Esophagus muscularis mucosa (tissue), 4 donors: ENCODE measurements at regions not wholly inside any gene's neighbourhood (a gene's known extent, or its start where the extent isn't known, plus 50 kb on each side); places are given as distances from the start of the nearest gene placed in this dataset.
"Not testable (repeated sequence)": the region's sequence is repeated elsewhere in the genome, so short reads cannot be mapped to it uniquely, and the experiment has no call there.

Experiments used
- DNase-seq: peaks from one replicate; pipeline ENCODE4 v3.0.0-alpha.2; 2017; ENCODE audit errors: extremely low spot score
- H3K27ac ChIP-seq, 4 donors: fragments of 200-600 bp; sonication (generic); replicated peaks in 1 of 4; 1 replicate in 3 of 4; 2 replicates in 1 of 4; pipeline ENCODE4 v1.5.1; 2016 to 2019; ENCODE audit warnings: mild to moderate bottlenecking in 1 of 4
- H3K27me3 ChIP-seq, 4 donors: fragments of 200-600 bp; sonication (generic); one replicate each; pipeline versions ENCODE4 v1.5.1 to v1.6.0; 2016 to 2019
- H3K36me3 ChIP-seq, 4 donors: fragments of 200-600 bp; sonication (generic); one replicate each; pipeline ENCODE4 v1.5.1; 2016 to 2019
- H3K4me1 ChIP-seq, 4 donors: fragments of 200-600 bp; sonication (generic); one replicate each; pipeline ENCODE4 v1.5.1; 2016 to 2019
- H3K4me3 ChIP-seq, 4 donors: fragments of 200-600 bp; sonication (generic); 1 replicate in 2 of 4; 2 replicates in 2 of 4; pipeline ENCODE4 v1.5.1; 2016 to 2019; ENCODE audit warnings: mild to moderate bottlenecking in 4 of 4, moderate library complexity in 1 of 4
- H3K9me3 ChIP-seq, 4 donors: fragments of 200-600 bp; sonication (generic); 1 replicate in 3 of 4; 2 replicates in 1 of 4; pipeline ENCODE4 v1.5.1; 2016 to 2019
- CTCF ChIP-seq, 3 experiments: fragments of 200-600 bp in 2 of 3; fragments of 450-650 bp in 1 of 3; sonication (generic) in 2 of 3; IDR thresholded peaks; one replicate each; pipeline ENCODE4 v1.5.1; 2017 to 2019; ENCODE audit warnings: antibody characterized with exemption in 3 of 3, mild to moderate bottlenecking in 2 of 3, moderate library complexity in 1 of 3
- EP300 ChIP-seq: sonication (generic); formaldehyde crosslinking; IDR thresholded peaks from one replicate; pipeline ENCODE4 v1.6.1; 2017; ENCODE audit warnings: antibody characterized with exemption
- POLR2A ChIP-seq: fragments of 450-650 bp; IDR thresholded peaks from one replicate; pipeline ENCODE4 v1.6.1; 2017; ENCODE audit warnings: antibody characterized with exemption, moderate library complexity, mild to moderate bottlenecking, low read depth
- POLR2AphosphoS5 ChIP-seq, 2 donors: sonication (generic); formaldehyde crosslinking; IDR thresholded peaks; one replicate each; pipeline ENCODE4 v1.6.1; 2017; ENCODE audit warnings: antibody characterized with exemption in 2 of 2
- WGBS: methylation state at CpG from one replicate; pipeline ENCODE4 v1.1.5; 2018; 5-methylcytosine and 5-hydroxymethylcytosine counted together
- intact Hi-C: fragments of 100-400 bp; cut with DNase I; formaldehyde crosslinking; loops from one replicate; pipeline ENCODE4 v1.15.1; 2023

GRCh38 chr15:93748710-93749109 is 482.7 kb upstream of the MCTP2 start:
- Histone ChIP-seq H3K9me3 (peaks cover 0 to 18% (median 14%) of the 10 kb centered on the region in 4 donors), H3K4me1 (no peaks in the 10 kb centered on the region), H3K4me3 (no peak overlapping the region), H3K27me3 (no peaks in the 10 kb centered on the region), H3K27ac (no peak overlapping the region), H3K36me3 (no peaks in the 10 kb centered on the region)
- intact Hi-C loops = no loop called here
- DNase-seq = no peak
- no peak for TF ChIP-seq POLR2AphosphoS5 (IDR thresholded peaks at IDR 0.05)
- no peak for TF ChIP-seq POLR2A
- TF ChIP-seq CTCF (IDR thresholded peaks at IDR 0.05) = no peak
- TF ChIP-seq EP300 = no peak

- H3K4me1 ChIP-seq, DNase-seq, H3K36me3 ChIP-seq, H3K4me3 ChIP-seq, intact Hi-C loops, H3K9me3 ChIP-seq, H3K27me3 ChIP-seq, H3K27ac ChIP-seq: not testable (repeated sequence)
- WGBS = 90% methylated on average over 8 of the region's 8 CpGs
These were observed 496.4 kb upstream of the MCTP2 start for GRCh38 chr15:93734976-93735375.

GRCh38 chr15:93730724-93731123 is 500.6 kb upstream of the MCTP2 start:
- no peaks in the 10 kb centered on the region for H3K36me3 ChIP-seq
- H3K27me3 ChIP-seq = no peaks in the 10 kb centered on the region
- intact Hi-C loops = no loop called here
- H3K4me3 ChIP-seq = no peak overlapping the region
- no peak for DNase-seq
- H3K9me3 ChIP-seq = peaks cover 0 to 11% (median 0%) of the 10 kb centered on the region in 4 donors
- no peaks in the 10 kb centered on the region for H3K4me1 ChIP-seq
- no peak overlapping the region for H3K27ac ChIP-seq
- WGBS = 87% methylated on average over 10 of the region's 11 CpGs
- no peak for TF ChIP-seq CTCF (IDR thresholded peaks at IDR 0.05)
- no peak for TF ChIP-seq EP300
- no peak for TF ChIP-seq POLR2AphosphoS5 (IDR thresholded peaks at IDR 0.05)
- TF ChIP-seq POLR2A = no peak

- intact Hi-C loops = no loop called here
- DNase-seq = no peak
- H3K9me3 ChIP-seq = no peaks in the 10 kb centered on the region
- H3K4me1 ChIP-seq = no peaks in the 10 kb centered on the region
- H3K27me3 ChIP-seq = no peaks in the 10 kb centered on the region
- no peak overlapping the region for H3K27ac ChIP-seq
- TF ChIP-seq CTCF (IDR thresholded peaks at IDR 0.05) = no peak
- no peak for TF ChIP-seq POLR2A
- no peak for TF ChIP-seq POLR2AphosphoS5 (IDR thresholded peaks at IDR 0.05)
- no peak for TF ChIP-seq EP300
- no peaks in the 10 kb centered on the region for H3K36me3 ChIP-seq
- H3K4me3 ChIP-seq = no peak overlapping the region
These were observed 509.2 kb upstream of the MCTP2 start for GRCh38 chr15:93722165-93722564.

GRCh38 chr15:93720607-93721006 is 510.8 kb upstream of the MCTP2 start:
- TF ChIP-seq CTCF (IDR thresholded peaks at IDR 0.05) = no peak
- no peak for TF ChIP-seq EP300
- no peak for TF ChIP-seq POLR2AphosphoS5 (IDR thresholded peaks at IDR 0.05)
- no peak for TF ChIP-seq POLR2A

More at GRCh38 chr15:93720607-93721006, 510.8 kb upstream of the MCTP2 start:
- no peaks in the 10 kb centered on the region for H3K4me1 ChIP-seq
- no peaks in the 10 kb centered on the region for H3K36me3 ChIP-seq
- H3K27me3 ChIP-seq = no peaks in the 10 kb centered on the region
- H3K9me3 ChIP-seq = no peaks in the 10 kb centered on the region
- H3K4me3 ChIP-seq = no peak overlapping the region
- WGBS = 84% methylated on average over 3 of the region's 3 CpGs
- H3K27ac ChIP-seq = no peak overlapping the region
- intact Hi-C loops = no loop called here
- DNase-seq = no peak
